H9 (cell line): ENCODE measurements at regions not wholly inside any gene's neighbourhood (a gene's known extent, or its start where the extent isn't known, plus 50 kb on each side); places are given as distances from the start of the nearest gene placed in this dataset.

Experiments
- DNase-seq: peaks from one replicate; pipeline ENCODE4 v3.0.0-alpha.2; 2017
- H2AFZ ChIP-seq: one replicate; pipeline ENCODE4 v1.6.1; 2013; ENCODE audit warnings: mild to moderate bottlenecking, low read length, control low read depth, moderate library complexity
- H2AK5ac ChIP-seq: 2 replicates; pipeline ENCODE4 v1.6.1; 2013; ENCODE audit warnings: low read length, control low read depth, mixed read lengths; ENCODE audit not compliant: insufficient read length
- H2BK120ac ChIP-seq: one replicate; pipeline ENCODE4 v1.6.1; 2013; ENCODE audit warnings: low read depth, mild to moderate bottlenecking, low read length, control low read depth, inconsistent platforms; ENCODE audit not compliant: poor library complexity, severe bottlenecking
- H2BK12ac ChIP-seq: 2 replicates; pipeline ENCODE4 v1.6.1; 2013; ENCODE audit warnings: low read length, control low read depth, mixed read lengths, low read depth; ENCODE audit not compliant: insufficient read length
- H2BK15ac ChIP-seq: 2 replicates; pipeline ENCODE4 v1.6.1; 2013; ENCODE audit warnings: low read depth, low read length, control low read depth
- H2BK20ac ChIP-seq: one replicate; pipeline ENCODE4 v1.6.1; 2013; ENCODE audit warnings: low read depth, mild to moderate bottlenecking, low read length, control low read depth, inconsistent platforms; ENCODE audit not compliant: poor library complexity, severe bottlenecking
- H2BK5ac ChIP-seq: 2 replicates; pipeline ENCODE4 v1.6.1; 2013; ENCODE audit warnings: low read length, control low read depth, mixed read lengths; ENCODE audit not compliant: insufficient read length
- H3K14ac ChIP-seq: 2 replicates; pipeline ENCODE4 v1.6.1; 2013; ENCODE audit warnings: low read length, control low read depth; ENCODE audit not compliant: insufficient read depth
- H3K18ac ChIP-seq: 2 replicates; pipeline ENCODE4 v1.6.1; 2013; ENCODE audit warnings: low read depth, mild to moderate bottlenecking, mixed read lengths, low read length, control low read depth; ENCODE audit not compliant: insufficient read length
- H3K23ac ChIP-seq: 2 replicates; pipeline ENCODE4 v1.6.1; 2013; ENCODE audit warnings: low read length, control low read depth, mixed read lengths, low read depth; ENCODE audit not compliant: insufficient read length
- H3K23me2 ChIP-seq: 2 replicates; pipeline ENCODE4 v1.6.1; 2013; ENCODE audit warnings: low read depth, mild to moderate bottlenecking, mixed read lengths, low read length, control low read depth; ENCODE audit not compliant: insufficient read length, poor library complexity, severe bottlenecking
- H3K27ac ChIP-seq: 2 replicates; pipeline ENCODE4 v1.5.1; 2013; ENCODE audit warnings: low read length, control low read depth, mixed read lengths, low read depth; ENCODE audit not compliant: insufficient read length
- H3K27me3 ChIP-seq: 2 replicates; pipeline ENCODE4 v1.6.1; 2013; ENCODE audit warnings: low read length, control low read depth, inconsistent platforms; ENCODE audit not compliant: insufficient read depth
- H3K4ac ChIP-seq: 2 replicates; pipeline ENCODE4 v1.6.1; 2013; ENCODE audit warnings: low read depth, mild to moderate bottlenecking, control low read depth, inconsistent platforms, low read length, moderate library complexity
- H3K4me1 ChIP-seq: 2 replicates; pipeline ENCODE4 v1.6.1; 2013; ENCODE audit warnings: low read length, control low read depth, inconsistent platforms; ENCODE audit not compliant: insufficient read depth
- H3K4me2 ChIP-seq: 2 replicates; pipeline ENCODE4 v1.6.1; 2013; ENCODE audit warnings: low read length, control low read depth, mixed read lengths; ENCODE audit not compliant: insufficient read length, insufficient read depth
- H3K56ac ChIP-seq: 2 replicates; pipeline ENCODE4 v1.6.1; 2013; ENCODE audit warnings: low read depth, mild to moderate bottlenecking, mixed read lengths, low read length, control low read depth; ENCODE audit not compliant: insufficient read length
- H3K79me1 ChIP-seq: 2 replicates; pipeline ENCODE4 v1.6.1; 2013; ENCODE audit warnings: low read depth, mild to moderate bottlenecking, moderate library complexity, low read length, control low read depth, inconsistent platforms; ENCODE audit not compliant: insufficient read depth, poor library complexity, severe bottlenecking
- H3K79me2 ChIP-seq: 2 replicates; pipeline ENCODE4 v1.6.1; 2013; ENCODE audit warnings: low read length, control low read depth, inconsistent platforms; ENCODE audit not compliant: insufficient read depth
- H3K9ac ChIP-seq: 2 replicates; pipeline ENCODE4 v1.6.1; 2013; ENCODE audit warnings: low read length, control low read depth, mixed read lengths; ENCODE audit not compliant: insufficient read length; ENCODE audit errors: extremely low read depth
- H3K9me3 ChIP-seq: one replicate; pipeline ENCODE4 v1.6.1; 2013; ENCODE audit warnings: low read depth, low read length, inconsistent platforms; ENCODE audit not compliant: control insufficient read depth
- H3T11ph ChIP-seq: one replicate; pipeline ENCODE4 v1.6.1; 2013; ENCODE audit warnings: mild to moderate bottlenecking, low read length, control low read depth, inconsistent platforms
- H4K20me1 ChIP-seq: one replicate; pipeline ENCODE4 v1.6.1; 2013; ENCODE audit not compliant: control insufficient read depth, insufficient read length, insufficient read depth
- H4K5ac ChIP-seq: 2 replicates; pipeline ENCODE4 v1.6.1; 2013; ENCODE audit warnings: low read depth, mild to moderate bottlenecking, mixed read lengths, low read length, control low read depth; ENCODE audit not compliant: insufficient read length
- H4K8ac ChIP-seq: replicated peaks from 2 replicates; pipeline ENCODE4 v1.6.1; 2013; ENCODE audit warnings: low read length, control low read depth, mixed read lengths, low read depth; ENCODE audit not compliant: insufficient read length
- H4K91ac ChIP-seq: 2 replicates; pipeline ENCODE4 v1.6.1; 2013; ENCODE audit warnings: low read depth, mild to moderate bottlenecking, moderate library complexity, mixed read lengths, low read length, control low read depth; ENCODE audit not compliant: insufficient read length
- H3K27ac Mint-ChIP-seq, 3 experiments: 2 replicates in 2 of 3; 3 replicates in 1 of 3; pipeline ENCODE4 v1.8.0; 2020 to 2021; ENCODE audit warnings: mixed read lengths in 3 of 3, mild to moderate bottlenecking in 1 of 3, moderate library complexity in 1 of 3
- H3K27me3 Mint-ChIP-seq: 2 replicates; pipeline ENCODE4 v1.8.0; 2021; ENCODE audit warnings: low read depth, mild to moderate bottlenecking, moderate library complexity, mixed read lengths
- H3K36me3 Mint-ChIP-seq, 3 experiments: 2 replicates in 2 of 3; 3 replicates in 1 of 3; pipeline ENCODE4 v1.8.0; 2020 to 2021; ENCODE audit warnings: low read depth in 3 of 3, mixed read lengths in 3 of 3; ENCODE audit not compliant: insufficient read depth in 1 of 3
- H3K4me1 Mint-ChIP-seq, 2 experiments: 2 replicates each; pipeline ENCODE4 v1.8.0; 2020; ENCODE audit warnings: mixed read lengths in 2 of 2
- H3K4me3 Mint-ChIP-seq, 2 experiments: 2 replicates in 1 of 2; 3 replicates in 1 of 2; pipeline ENCODE4 v1.8.0; 2020 to 2021; ENCODE audit warnings: mild to moderate bottlenecking in 2 of 2, mixed read lengths in 2 of 2, moderate library complexity in 1 of 2
- H3K9me3 Mint-ChIP-seq, 2 experiments: 2 replicates in 1 of 2; 3 replicates in 1 of 2; pipeline ENCODE4 v1.8.0; 2020; ENCODE audit warnings: mild to moderate bottlenecking in 2 of 2, mixed read lengths in 2 of 2, moderate library complexity in 1 of 2
- CTCF ChIP-seq: fragments of 200-600 bp; sonication (generic); conservative IDR thresholded peaks from 3 replicates; pipeline ENCODE4 v1.8.0; 2021; ENCODE audit warnings: antibody characterized with exemption, mild to moderate bottlenecking
- WGBS: extraction: QIAGEN DNeasy Blood & Tissue Kit; methylation state at CpG from one replicate; pipeline ENCODE4 v1.1.7; 2013; ENCODE audit warnings: missing lambda C conversion rate, low lambda C conversion rate, mixed read lengths; ENCODE audit not compliant: insufficient read length; ENCODE audit errors: extremely low coverage; 5-methylcytosine and 5-hydroxymethylcytosine counted together

- H3K79me2 ChIP-seq, result no peaks in the 10 kb centered on the region
- no peak overlapping the region for H2BK20ac ChIP-seq
- no peak overlapping the region for H3K4ac ChIP-seq
- H4K5ac ChIP-seq, result no peak overlapping the region
- WGBS, result no CpG with 5 or more reads among the region's 14 CpGs
- no peak overlapping the region for H3T11ph ChIP-seq
- no peak overlapping the region for H2BK12ac ChIP-seq
- no peak overlapping the region for H3K4me3 Mint-ChIP-seq
- no peak overlapping the region for H4K8ac ChIP-seq
- H2BK5ac ChIP-seq, result no peak overlapping the region
- H3K4me1 Mint-ChIP-seq, result peaks cover 4 to 6% of the 10 kb centered on the region in 2 experiments
- no peaks in the 10 kb centered on the region for H3K23me2 ChIP-seq
- H3K23ac ChIP-seq, result no peak overlapping the region
- no peak overlapping the region for H3K18ac ChIP-seq
- H3K79me1 ChIP-seq, result no peaks in the 10 kb centered on the region
- H3K56ac ChIP-seq, result no peak overlapping the region
- H3K27me3 Mint-ChIP-seq, result peaks cover 14% of the 10 kb centered on the region
- H3K4me1 ChIP-seq, result no peaks in the 10 kb centered on the region
- peaks cover 0 to 7% (median 3%) of the 10 kb centered on the region in 3 experiments; a peak in 2 of 7 replicates for H3K36me3 Mint-ChIP-seq
- H4K20me1 ChIP-seq, result no peaks in the 10 kb centered on the region
- H4K91ac ChIP-seq, result no peak overlapping the region
- peaks cover 7 to 13% of the 10 kb centered on the region in 2 experiments for H3K9me3 Mint-ChIP-seq
- no peaks in the 10 kb centered on the region for H3K27me3 ChIP-seq
- H2AK5ac ChIP-seq, result no peak overlapping the region
- H3K9ac ChIP-seq, result no peak overlapping the region
- no peak overlapping the region for H3K27ac ChIP-seq
- no peak overlapping the region for H2BK120ac ChIP-seq
- H3K9me3 ChIP-seq, result no peaks in the 10 kb centered on the region
- peak overlapping the region; percentile 79 for H2AFZ ChIP-seq
- peak; percentile 79 for DNase-seq
- peak; percentile 92 for TF ChIP-seq CTCF
- no peak overlapping the region; a peak in 1 of 7 replicates for H3K27ac Mint-ChIP-seq
- no peak overlapping the region for H2BK15ac ChIP-seq
- no peak overlapping the region for H3K14ac ChIP-seq
- H3K4me2 ChIP-seq, result no peak overlapping the region
Observed at GRCh38 chr1:181166377-181167196, 78.1 kb downstream of the IER5 start.
